Activated CD8-positive, alpha-beta T cell treated with anti-CD3 and anti-CD28 coated beads, Interleukin-2, amount 10 ng/mL, durations not matched to agents 7 days and 5 days (primary cell): ENCODE measurements at regions not wholly inside any gene's neighbourhood (a gene's known extent, or its start where the extent isn't known, plus 50 kb on each side); places are given as distances from the start of the nearest gene placed in this dataset.

ENCODE experiments used
- ATAC-seq: fragments of 150-1000 bp; cut with Tn5 transposase; one replicate; pipeline ENCODE4 v1.10.0; 2021; ENCODE audit warnings: moderate library complexity
- CTCF ChIA-PET: fragments of 350-600 bp; sonication (Branson Sonifier 250); formaldehyde crosslinking; loops from one replicate; lab custom pipeline; 2021; ENCODE audit warnings: antibody characterized with exemption; lab: Charles Lee
- POLR2A ChIA-PET: fragments of 350-600 bp; sonication (Branson Sonifier 250); formaldehyde crosslinking; loops from one replicate; lab custom pipeline; 2021; ENCODE audit warnings: antibody characterized with exemption; lab: Charles Lee
- DNase-seq: peaks from one replicate; pipeline ENCODE4 v3.0.0-alpha.2; 2020
- H3K27ac Mint-ChIP-seq: one replicate; pipeline ENCODE4 v1.8.0; 2021; ENCODE audit warnings: mild to moderate bottlenecking, mixed read lengths
- H3K27me3 Mint-ChIP-seq: one replicate; pipeline ENCODE4 v1.8.0; 2021; ENCODE audit warnings: low read depth, mixed read lengths
- H3K36me3 Mint-ChIP-seq: one replicate; pipeline ENCODE4 v1.8.0; 2021; ENCODE audit warnings: low read depth, mixed read lengths
- H3K4me1 Mint-ChIP-seq: one replicate; pipeline ENCODE4 v1.8.0; 2021; ENCODE audit warnings: low read depth, mixed read lengths
- H3K4me3 Mint-ChIP-seq: one replicate; pipeline ENCODE4 v1.8.0; 2021; ENCODE audit warnings: mild to moderate bottlenecking, mixed read lengths
- H3K9me3 Mint-ChIP-seq: one replicate; pipeline ENCODE4 v1.8.0; 2022; ENCODE audit warnings: mixed read lengths; ENCODE audit not compliant: insufficient read depth

- no peak overlapping the region for H3K27ac Mint-ChIP-seq
- no peak overlapping the region for H3K4me3 Mint-ChIP-seq
These were observed 244.4 kb downstream of the SOX2 start for GRCh38 chr3:181956122-181956521.

GRCh38 chr3:181966393-181966792 lies 254.7 kb downstream of the SOX2 start:
- no peaks in the 10 kb centered on the region for H3K9me3 Mint-ChIP-seq
- H3K4me3 Mint-ChIP-seq = no peak overlapping the region
- DNase-seq = no peak
- H3K27me3 Mint-ChIP-seq = no peaks in the 10 kb centered on the region
- H3K27ac Mint-ChIP-seq = no peak overlapping the region
- ChIA-PET POLR2A (no interaction called here), CTCF (no interaction called here)
- no peaks in the 10 kb centered on the region for H3K4me1 Mint-ChIP-seq
- ATAC-seq = no peak
- H3K36me3 Mint-ChIP-seq = no peaks in the 10 kb centered on the region

More at GRCh38 chr3:181956122-181956521, 244.4 kb downstream of the SOX2 start:
- ChIA-PET CTCF (no interaction called here), POLR2A (no interaction called here)
- DNase-seq = no peak
- Mint-ChIP-seq H3K9me3 (no peaks in the 10 kb centered on the region), H3K27me3 (no peaks in the 10 kb centered on the region), H3K36me3 (no peaks in the 10 kb centered on the region), H3K4me1 (no peaks in the 10 kb centered on the region)
- no peak for ATAC-seq

- H3K4me1 Mint-ChIP-seq = no peaks in the 10 kb centered on the region
- ChIA-PET CTCF (no interaction called here), POLR2A (no interaction called here)
- H3K4me3 Mint-ChIP-seq = no peak overlapping the region
- H3K9me3 Mint-ChIP-seq = no peaks in the 10 kb centered on the region
- ATAC-seq = no peak
- no peak overlapping the region for H3K27ac Mint-ChIP-seq
- H3K36me3 Mint-ChIP-seq = no peaks in the 10 kb centered on the region
- no peak for DNase-seq
- H3K27me3 Mint-ChIP-seq = no peaks in the 10 kb centered on the region
These were observed 258.2 kb downstream of the SOX2 start for GRCh38 chr3:181969925-181970324.

GRCh38 chr3:181971424-181971823 lies 259.7 kb downstream of the SOX2 start:
- Mint-ChIP-seq H3K27ac (no peak overlapping the region), H3K4me3 (no peak overlapping the region), H3K4me1 (no peaks in the 10 kb centered on the region), H3K27me3 (no peaks in the 10 kb centered on the region), H3K36me3 (no peaks in the 10 kb centered on the region), H3K9me3 (no peaks in the 10 kb centered on the region)
- DNase-seq (no peak), ATAC-seq (no peak)
- POLR2A ChIA-PET = no interaction called here
- CTCF ChIA-PET = no interaction called here

- ATAC-seq = no peak
- H3K27ac Mint-ChIP-seq = no peak overlapping the region
- CTCF ChIA-PET = no interaction called here
- H3K9me3 Mint-ChIP-seq = no peaks in the 10 kb centered on the region
- no peaks in the 10 kb centered on the region for H3K36me3 Mint-ChIP-seq
- POLR2A ChIA-PET = no interaction called here
- H3K27me3 Mint-ChIP-seq = no peaks in the 10 kb centered on the region
- no peak overlapping the region for H3K4me3 Mint-ChIP-seq
- DNase-seq = no peak
- no peaks in the 10 kb centered on the region for H3K4me1 Mint-ChIP-seq
These were observed 262.5 kb downstream of the SOX2 start for GRCh38 chr3:181974198-181974597.

- ChIA-PET CTCF (no interaction called here), POLR2A (no interaction called here)
- H3K9me3 Mint-ChIP-seq = no peaks in the 10 kb centered on the region
- no peak overlapping the region for H3K27ac Mint-ChIP-seq
- H3K27me3 Mint-ChIP-seq = no peaks in the 10 kb centered on the region
- ATAC-seq = no peak
- DNase-seq = no peak
- H3K36me3 Mint-ChIP-seq = no peaks in the 10 kb centered on the region
- no peaks in the 10 kb centered on the region for H3K4me1 Mint-ChIP-seq
- no peak overlapping the region for H3K4me3 Mint-ChIP-seq
These were observed 264.8 kb downstream of the SOX2 start for GRCh38 chr3:181976526-181976925.

- Mint-ChIP-seq H3K36me3 (no peaks in the 10 kb centered on the region), H3K4me1 (no peaks in the 10 kb centered on the region), H3K27ac (no peak overlapping the region), H3K4me3 (no peak overlapping the region), H3K27me3 (no peaks in the 10 kb centered on the region), H3K9me3 (peaks cover 3% of the 10 kb centered on the region)
- POLR2A ChIA-PET = no interaction called here
- DNase-seq (no peak), ATAC-seq (no peak)
- CTCF ChIA-PET = no interaction called here
These were observed 273.7 kb downstream of the SOX2 start for GRCh38 chr3:181985386-181985785.

- DNase-seq (no peak), ATAC-seq (no peak)
- ChIA-PET POLR2A (no interaction called here), CTCF (no interaction called here)
- no peaks in the 10 kb centered on the region for H3K36me3 Mint-ChIP-seq
- H3K27ac Mint-ChIP-seq = no peak overlapping the region
- H3K9me3 Mint-ChIP-seq = peaks cover 3% of the 10 kb centered on the region
- H3K4me1 Mint-ChIP-seq = no peaks in the 10 kb centered on the region
- H3K27me3 Mint-ChIP-seq = no peaks in the 10 kb centered on the region
- no peak overlapping the region for H3K4me3 Mint-ChIP-seq
These were observed 276.0 kb downstream of the SOX2 start for GRCh38 chr3:181987736-181988135.

GRCh38 chr3:181998828-181999227 lies 287.1 kb downstream of the SOX2 start:
- ChIA-PET CTCF (no interaction called here), POLR2A (no interaction called here)
- Mint-ChIP-seq H3K36me3 (no peaks in the 10 kb centered on the region), H3K4me3 (no peak overlapping the region), H3K27ac (no peak overlapping the region), H3K4me1 (no peaks in the 10 kb centered on the region), H3K27me3 (no peaks in the 10 kb centered on the region), H3K9me3 (no peaks in the 10 kb centered on the region)
- DNase-seq (no peak), ATAC-seq (no peak)

GRCh38 chr3:181999314-181999713 lies 287.6 kb downstream of the SOX2 start:
- no peak overlapping the region for H3K4me3 Mint-ChIP-seq

GRCh38 chr3:182000447-182000846 lies 288.7 kb downstream of the SOX2 start:
- DNase-seq (no peak), ATAC-seq (no peak)
- CTCF ChIA-PET = no interaction called here
- H3K36me3 Mint-ChIP-seq = no peaks in the 10 kb centered on the region
- H3K9me3 Mint-ChIP-seq = no peaks in the 10 kb centered on the region
- H3K27me3 Mint-ChIP-seq = no peaks in the 10 kb centered on the region
- H3K4me1 Mint-ChIP-seq = no peaks in the 10 kb centered on the region
- no peak overlapping the region for H3K27ac Mint-ChIP-seq
- H3K4me3 Mint-ChIP-seq = no peak overlapping the region
- POLR2A ChIA-PET = interaction anchor here (0.9 kb wide), 1 partner anchor 209 kb away, joined by 4 read pairs; no protein-coding TSS in a partner anchor

More at GRCh38 chr3:181999314-181999713, 287.6 kb downstream of the SOX2 start:
- POLR2A ChIA-PET = no interaction called here
- no peak overlapping the region for H3K27ac Mint-ChIP-seq
- no peaks in the 10 kb centered on the region for H3K27me3 Mint-ChIP-seq
- no peaks in the 10 kb centered on the region for H3K9me3 Mint-ChIP-seq
- H3K36me3 Mint-ChIP-seq = no peaks in the 10 kb centered on the region
- CTCF ChIA-PET = no interaction called here
- no peak for DNase-seq
- no peak for ATAC-seq
- H3K4me1 Mint-ChIP-seq = no peaks in the 10 kb centered on the region

- CTCF ChIA-PET = no interaction called here
These were observed 293.5 kb downstream of the SOX2 start for GRCh38 chr3:182005219-182005618.

GRCh38 chr3:182005701-182006100 lies 294.0 kb downstream of the SOX2 start:
- Mint-ChIP-seq H3K9me3 (no peaks in the 10 kb centered on the region), H3K4me3 (no peak overlapping the region), H3K36me3 (no peaks in the 10 kb centered on the region), H3K27me3 (no peaks in the 10 kb centered on the region), H3K27ac (no peak overlapping the region), H3K4me1 (no peaks in the 10 kb centered on the region)
- ChIA-PET CTCF (no interaction called here), POLR2A (no interaction called here)
- DNase-seq (no peak), ATAC-seq (no peak)

More at GRCh38 chr3:182005219-182005618, 293.5 kb downstream of the SOX2 start:
- H3K4me3 Mint-ChIP-seq = no peak overlapping the region
- H3K9me3 Mint-ChIP-seq = no peaks in the 10 kb centered on the region
- no peaks in the 10 kb centered on the region for H3K27me3 Mint-ChIP-seq
- no peak overlapping the region for H3K27ac Mint-ChIP-seq
- no peak for ATAC-seq
- POLR2A ChIA-PET = no interaction called here
- DNase-seq = no peak
- H3K4me1 Mint-ChIP-seq = no peaks in the 10 kb centered on the region
- no peaks in the 10 kb centered on the region for H3K36me3 Mint-ChIP-seq
